ENCODE measurements at regions not wholly inside any gene's neighbourhood (a gene's known extent, or its start where the extent isn't known, plus 50 kb on each side); places are given as distances from the start of the nearest gene placed in this dataset.

DNA sequence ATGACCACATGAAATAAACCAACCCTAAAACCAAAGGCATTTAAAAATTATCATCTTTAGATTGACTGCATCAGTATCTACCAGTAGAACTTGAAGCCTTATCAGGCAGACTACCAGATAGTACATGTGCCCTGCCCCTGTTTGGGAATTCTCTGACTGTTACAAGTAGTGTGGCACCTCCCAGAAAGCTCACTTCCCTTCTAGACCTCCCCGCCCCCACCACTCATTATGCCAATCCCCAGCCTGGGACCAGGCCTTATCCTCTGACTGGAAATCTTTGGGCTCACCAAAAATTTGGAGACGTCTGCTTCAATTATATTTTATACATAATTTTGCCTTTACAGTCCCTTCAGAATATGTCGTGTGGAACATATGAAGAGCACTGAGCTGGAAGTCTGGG lies 155.6 kb downstream of the TFAP2B start:
- H3K27ac Mint-ChIP-seq, result no peak overlapping the region
- H3K4me1 Mint-ChIP-seq (ENCODE audit: low read depth), result no peaks in the 10 kb centered on the region
- H3K36me3 Mint-ChIP-seq, result no peaks in the 10 kb centered on the region
- no peak overlapping the region for H3K4me3 Mint-ChIP-seq
- H3K9me3 Mint-ChIP-seq (ENCODE audit: low read depth), result no peaks in the 10 kb centered on the region
- H3K27me3 Mint-ChIP-seq, result no peaks in the 10 kb centered on the region

DNA sequence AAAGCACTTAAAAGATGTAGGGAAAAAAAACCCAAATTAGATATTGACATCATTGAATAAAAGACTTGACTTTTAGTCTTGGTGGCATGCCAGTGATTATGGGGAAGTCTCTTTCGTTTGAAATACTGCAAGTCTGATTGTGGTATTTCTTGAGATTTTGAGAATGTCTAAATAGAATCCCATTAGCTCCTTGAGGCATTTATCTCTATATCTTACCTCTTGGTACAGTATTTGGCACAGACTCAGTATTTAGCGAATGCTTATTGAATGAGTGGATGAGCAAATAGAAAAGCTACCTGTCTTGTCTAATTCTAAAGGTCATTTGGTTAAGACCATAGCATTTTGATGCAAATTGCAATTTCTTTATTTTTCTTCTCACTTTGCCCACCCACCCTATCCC lies 156.5 kb downstream of the TFAP2B start:
- no peaks in the 10 kb centered on the region for H3K9me3 Mint-ChIP-seq (ENCODE audit: low read depth)
- no peaks in the 10 kb centered on the region for H3K27me3 Mint-ChIP-seq
- H3K4me3 Mint-ChIP-seq, result no peak overlapping the region
- H3K4me1 Mint-ChIP-seq (ENCODE audit: low read depth), result no peaks in the 10 kb centered on the region
- no peak overlapping the region for H3K27ac Mint-ChIP-seq
- no peaks in the 10 kb centered on the region for H3K36me3 Mint-ChIP-seq

DNA sequence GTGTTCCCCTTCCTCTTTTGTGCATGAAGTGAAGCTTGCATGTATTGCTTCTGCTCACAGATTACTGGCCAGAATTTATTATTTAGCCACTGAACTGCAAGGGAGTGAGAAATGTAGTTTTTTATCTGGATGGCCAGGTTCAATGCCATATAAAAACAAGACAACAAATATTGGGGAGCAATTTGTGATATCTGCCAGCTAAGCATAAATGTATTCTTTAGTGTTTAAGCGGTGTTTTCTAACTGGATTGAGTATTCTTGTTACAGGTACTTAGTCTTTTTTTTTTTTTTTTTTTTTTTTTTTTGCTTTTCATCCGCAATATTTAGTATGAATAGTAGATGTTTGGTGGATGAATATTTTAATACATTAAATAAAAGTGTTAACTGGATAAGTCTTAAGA lies 158.2 kb downstream of the TFAP2B start:
- no peaks in the 10 kb centered on the region for H3K9me3 Mint-ChIP-seq (ENCODE audit: low read depth)
- H3K4me3 Mint-ChIP-seq, result no peak overlapping the region
- H3K4me1 Mint-ChIP-seq (ENCODE audit: low read depth), result no peaks in the 10 kb centered on the region
- no peak overlapping the region for H3K27ac Mint-ChIP-seq
- H3K27me3 Mint-ChIP-seq, result no peaks in the 10 kb centered on the region
- H3K36me3 Mint-ChIP-seq, result no peaks in the 10 kb centered on the region

DNA sequence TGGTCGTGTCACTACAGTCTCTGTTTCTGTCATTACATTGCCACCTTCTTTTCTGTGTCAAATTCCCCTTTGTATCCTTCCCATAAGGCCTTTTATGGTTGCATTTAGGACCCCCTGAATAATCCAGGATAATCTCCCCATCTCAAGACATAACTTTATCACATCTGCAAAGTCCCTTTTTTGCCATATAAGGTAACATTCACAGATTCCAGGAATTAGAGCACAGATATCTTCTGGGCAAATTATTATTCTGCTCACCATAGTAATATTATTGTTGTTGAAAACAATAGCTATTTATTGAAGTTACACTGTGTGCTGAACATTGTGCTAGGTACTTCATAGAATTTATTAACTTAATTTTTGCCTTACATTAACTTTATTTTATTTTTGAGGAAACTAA lies 159.1 kb downstream of the TFAP2B start:
- Mint-ChIP-seq H3K9me3 (ENCODE audit: low read depth) (no peaks in the 10 kb centered on the region), H3K36me3 (no peaks in the 10 kb centered on the region), H3K4me3 (no peak overlapping the region), H3K27me3 (no peaks in the 10 kb centered on the region), H3K4me1 (ENCODE audit: low read depth) (no peaks in the 10 kb centered on the region), H3K27ac (no peak overlapping the region)

DNA sequence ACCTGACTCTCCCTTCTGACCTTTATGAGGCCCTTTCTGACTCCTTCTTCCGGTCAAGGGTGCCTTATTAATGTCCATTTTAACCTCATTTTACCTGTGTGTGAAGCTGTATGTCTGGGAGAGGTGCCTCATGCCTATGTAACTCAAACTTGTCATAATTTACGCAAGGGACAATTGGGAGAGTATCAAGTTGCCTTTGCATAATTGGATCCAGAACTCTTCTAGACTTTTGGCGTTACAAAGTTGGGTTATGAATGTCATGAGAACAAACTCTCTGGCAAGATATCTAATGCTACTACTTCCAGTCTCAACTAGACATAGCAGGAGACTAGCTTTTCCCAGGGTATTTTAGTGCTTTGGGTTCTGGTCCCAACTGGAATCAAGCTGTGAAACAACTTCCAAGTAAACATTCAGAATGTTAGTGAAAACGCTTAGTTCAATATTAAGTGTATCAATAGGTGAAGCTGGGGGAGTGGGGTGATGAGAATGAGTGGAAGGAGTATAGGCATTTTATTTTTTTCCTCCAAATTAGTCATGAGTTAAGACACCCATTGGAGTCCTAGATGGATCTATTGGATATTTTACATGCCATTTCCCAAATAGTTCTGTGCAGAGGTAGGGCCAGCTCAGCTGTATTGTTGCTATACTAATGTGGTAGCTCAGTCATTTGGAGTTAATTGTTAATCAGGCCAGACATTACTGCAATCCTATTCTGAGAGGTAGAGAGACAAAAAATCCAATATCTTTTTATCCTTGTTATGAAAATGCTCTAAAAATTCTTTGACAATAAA lies 159.9 kb downstream of the TFAP2B start:
- Mint-ChIP-seq H3K27ac (no peak overlapping the region), H3K27me3 (no peaks in the 10 kb centered on the region), H3K36me3 (no peaks in the 10 kb centered on the region), H3K9me3 (ENCODE audit: low read depth) (peaks cover 3% of the 10 kb centered on the region), H3K4me3 (no peak overlapping the region), H3K4me1 (ENCODE audit: low read depth) (no peaks in the 10 kb centered on the region)

DNA sequence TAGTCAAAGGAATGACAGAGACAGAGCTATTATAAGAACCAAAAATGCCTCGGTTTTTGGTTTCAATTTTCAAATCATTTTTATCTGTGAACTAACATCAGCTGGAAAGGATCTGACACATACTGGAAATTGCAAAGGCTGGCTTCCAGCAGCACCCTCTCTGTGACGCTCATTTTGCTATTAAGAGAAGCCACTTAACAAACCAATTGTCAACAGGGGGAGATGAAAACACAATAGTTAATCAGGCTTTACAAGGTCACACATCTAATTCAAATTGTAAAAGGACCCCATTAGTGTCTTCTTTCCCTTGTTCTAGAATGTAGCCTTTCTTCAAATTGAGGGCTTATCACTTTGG lies 160.5 kb downstream of the TFAP2B start:
- Mint-ChIP-seq H3K4me3 (no peak overlapping the region), H3K27ac (no peak overlapping the region), H3K27me3 (no peaks in the 10 kb centered on the region), H3K9me3 (ENCODE audit: low read depth) (peaks cover 7% of the 10 kb centered on the region), H3K36me3 (no peaks in the 10 kb centered on the region), H3K4me1 (ENCODE audit: low read depth) (no peaks in the 10 kb centered on the region)

DNA sequence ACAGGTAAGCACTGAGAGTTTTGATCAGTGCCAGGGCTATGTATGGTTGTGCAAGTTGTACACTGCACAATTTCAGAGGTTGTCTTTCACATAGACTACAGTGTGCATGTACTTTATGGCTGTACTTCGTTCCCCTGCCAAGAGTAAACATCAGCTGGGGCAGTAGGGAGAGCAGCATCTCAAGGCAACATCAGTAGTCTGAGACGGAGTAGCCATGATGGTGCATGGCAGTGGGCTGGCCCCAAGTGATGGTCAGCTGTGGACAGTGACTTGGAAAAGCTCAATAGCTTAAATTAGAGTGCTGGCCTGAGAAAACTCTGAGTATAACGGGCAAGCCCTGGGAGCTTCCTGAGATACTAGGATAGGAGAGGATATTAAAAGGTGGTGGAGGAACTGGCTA lies 165.5 kb downstream of the TFAP2B start:
- no peaks in the 10 kb centered on the region for H3K36me3 Mint-ChIP-seq
- H3K27me3 Mint-ChIP-seq, result no peaks in the 10 kb centered on the region
- H3K4me1 Mint-ChIP-seq (ENCODE audit: low read depth), result no peaks in the 10 kb centered on the region
- no peak overlapping the region for H3K4me3 Mint-ChIP-seq
- no peak overlapping the region for H3K27ac Mint-ChIP-seq
- peaks cover 7% of the 10 kb centered on the region for H3K9me3 Mint-ChIP-seq (ENCODE audit: low read depth)

DNA sequence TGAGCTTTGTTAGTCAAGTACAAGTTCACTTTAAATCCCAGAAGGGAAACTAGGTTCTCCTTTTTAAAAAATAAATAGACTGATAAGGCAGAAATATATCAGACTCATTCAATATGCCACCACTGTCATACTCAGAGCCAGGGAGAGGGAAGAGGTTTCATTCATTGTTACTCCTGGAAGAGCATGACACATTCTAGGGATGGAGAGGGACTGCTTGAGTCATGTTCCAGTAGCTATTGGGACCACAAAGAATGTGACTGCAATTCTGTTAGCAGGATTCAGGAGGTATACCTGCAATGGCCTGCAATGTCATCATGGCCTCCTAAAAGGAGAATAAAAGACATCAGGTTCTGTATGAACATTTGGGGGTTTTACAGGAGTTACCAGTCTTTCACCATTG lies 167.6 kb downstream of the TFAP2B start:
- no peaks in the 10 kb centered on the region for H3K4me1 Mint-ChIP-seq (ENCODE audit: low read depth)
- H3K27ac Mint-ChIP-seq, result no peak overlapping the region
- peaks cover 7% of the 10 kb centered on the region for H3K9me3 Mint-ChIP-seq (ENCODE audit: low read depth)
- no peaks in the 10 kb centered on the region for H3K27me3 Mint-ChIP-seq
- H3K36me3 Mint-ChIP-seq, result no peaks in the 10 kb centered on the region
- H3K4me3 Mint-ChIP-seq, result no peak overlapping the region

DNA sequence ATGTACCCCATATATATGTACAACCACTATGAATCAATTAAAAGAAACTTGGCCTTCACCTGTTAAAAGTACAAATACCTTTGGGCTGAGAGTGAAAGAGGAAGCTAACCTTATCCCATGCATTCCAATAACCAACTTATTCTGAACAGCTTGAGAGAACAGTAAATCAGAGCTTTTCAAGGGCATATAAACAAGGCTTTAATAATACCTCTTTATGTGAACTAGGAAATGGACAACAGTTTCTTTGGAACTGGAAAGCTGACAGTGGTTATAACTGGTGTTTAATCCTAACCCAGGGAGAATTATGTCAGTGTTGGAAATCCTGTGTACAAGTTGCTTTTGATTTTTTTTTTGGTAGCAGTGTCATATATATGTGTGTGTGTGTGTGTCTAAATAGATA lies 170.5 kb downstream of the TFAP2B start:
- Mint-ChIP-seq H3K36me3 (no peaks in the 10 kb centered on the region), H3K4me1 (ENCODE audit: low read depth) (no peaks in the 10 kb centered on the region), H3K9me3 (ENCODE audit: low read depth) (no peaks in the 10 kb centered on the region)

DNA sequence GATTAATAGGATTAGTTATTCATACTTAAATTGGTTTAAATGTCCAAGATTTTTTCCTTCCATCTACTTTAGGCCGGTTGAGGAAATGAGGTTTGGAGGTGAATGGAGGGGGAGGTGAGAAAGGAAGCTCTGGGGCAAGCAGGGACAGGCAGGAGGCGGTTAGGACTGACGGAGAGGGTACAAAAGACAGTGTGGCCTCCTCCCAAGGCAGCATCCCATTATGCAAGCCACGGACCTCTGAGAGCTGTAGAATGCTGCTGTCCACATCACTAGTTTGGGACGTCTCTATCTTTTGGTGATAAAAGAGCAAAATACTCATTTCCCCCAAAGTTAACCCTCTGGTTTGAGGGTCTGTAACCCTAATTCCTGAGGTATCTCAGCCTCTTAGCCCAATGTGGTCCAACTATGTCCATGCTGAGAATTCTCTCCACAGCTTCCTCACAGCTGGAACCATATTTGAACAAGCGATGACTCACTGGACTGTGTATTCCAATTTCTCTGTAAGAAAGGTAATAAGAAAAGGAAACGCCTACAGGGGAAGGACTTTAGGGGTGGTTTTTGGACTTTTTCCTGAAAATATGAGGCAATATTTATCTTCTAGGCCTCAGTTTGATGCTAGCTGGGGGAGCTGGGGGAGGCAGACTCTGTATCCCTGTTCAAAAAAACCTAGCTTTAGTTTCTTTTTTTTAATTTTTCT lies 172.2 kb downstream of the TFAP2B start:
- Mint-ChIP-seq H3K4me1 (ENCODE audit: low read depth) (no peaks in the 10 kb centered on the region), H3K36me3 (no peaks in the 10 kb centered on the region), H3K9me3 (ENCODE audit: low read depth) (no peaks in the 10 kb centered on the region), H3K27me3 (no peaks in the 10 kb centered on the region), H3K27ac (no peak overlapping the region), H3K4me3 (no peak overlapping the region)

More for the DNA sequence above, 170.5 kb downstream of the TFAP2B start:
- Mint-ChIP-seq H3K27ac (no peak overlapping the region), H3K27me3 (no peaks in the 10 kb centered on the region), H3K4me3 (no peak overlapping the region)

DNA sequence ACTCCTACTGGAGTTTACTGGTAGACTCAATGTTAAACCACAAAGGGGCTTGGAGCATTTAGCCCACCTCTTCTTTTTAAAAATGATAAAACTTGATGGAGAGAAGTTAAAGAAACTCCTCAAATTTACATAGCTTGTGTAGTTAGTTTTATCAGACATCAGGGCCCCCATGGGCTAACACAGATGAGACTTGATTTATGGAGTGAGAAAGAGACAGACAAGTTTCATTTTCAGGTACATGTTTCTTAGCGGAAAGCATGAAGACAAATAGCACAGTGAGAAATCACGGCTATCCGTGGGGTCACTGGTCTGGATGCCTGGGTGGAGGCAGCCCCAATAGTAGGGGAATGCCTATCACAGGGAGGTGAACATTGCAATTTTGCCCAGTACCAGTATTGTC lies 173.6 kb downstream of the TFAP2B start:
- H3K27me3 Mint-ChIP-seq, result no peaks in the 10 kb centered on the region
- no peak overlapping the region for H3K27ac Mint-ChIP-seq
- H3K9me3 Mint-ChIP-seq (ENCODE audit: low read depth), result no peaks in the 10 kb centered on the region
- H3K4me1 Mint-ChIP-seq (ENCODE audit: low read depth), result no peaks in the 10 kb centered on the region
- H3K36me3 Mint-ChIP-seq, result no peaks in the 10 kb centered on the region
- H3K4me3 Mint-ChIP-seq, result no peak overlapping the region

DNA sequence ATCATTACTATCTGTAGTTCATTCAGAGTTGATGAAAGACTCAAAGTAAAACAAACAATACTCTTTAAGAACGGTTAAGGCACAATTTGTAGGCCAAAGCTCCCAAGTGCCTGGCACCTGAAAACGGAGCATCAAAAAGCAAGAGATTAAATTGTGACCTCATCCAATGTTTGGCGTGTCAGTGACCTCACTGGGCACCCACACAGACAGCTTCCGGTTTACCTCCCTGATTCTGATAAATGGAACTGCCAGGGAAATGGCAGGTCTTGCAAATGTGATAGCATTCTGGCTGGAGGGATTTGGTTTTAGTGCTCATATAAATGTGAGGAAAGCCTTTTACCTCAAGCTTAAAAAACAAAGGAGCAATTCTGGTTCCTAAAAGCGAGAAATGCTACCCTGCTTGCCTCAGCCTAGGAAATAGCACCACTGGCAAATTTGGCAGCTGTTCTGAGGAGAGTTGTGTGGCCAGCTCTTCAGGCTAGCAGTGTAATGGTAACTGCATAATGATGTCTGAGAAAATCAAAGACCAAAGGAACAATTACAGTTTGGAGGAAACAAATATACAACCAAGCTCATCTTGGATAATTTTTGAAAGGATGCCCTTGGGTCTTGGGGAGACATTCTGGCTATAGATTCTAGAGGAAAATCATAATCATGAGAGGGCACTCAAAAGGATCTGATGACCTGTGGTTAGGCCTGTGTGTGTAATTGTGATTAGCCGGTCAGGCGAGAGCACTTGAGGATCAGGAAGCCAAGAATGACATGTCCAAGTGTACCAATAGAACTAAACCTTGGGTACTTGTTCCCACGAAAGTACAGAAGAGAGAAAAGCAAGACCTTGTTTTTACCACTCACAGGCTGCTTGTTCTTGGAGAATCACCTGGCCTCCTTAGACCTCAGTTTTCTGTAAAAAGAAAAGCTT lies 174.3 kb downstream of the TFAP2B start:
- H3K9me3 Mint-ChIP-seq (ENCODE audit: low read depth), result no peaks in the 10 kb centered on the region
- no peaks in the 10 kb centered on the region for H3K4me1 Mint-ChIP-seq (ENCODE audit: low read depth)
- no peaks in the 10 kb centered on the region for H3K27me3 Mint-ChIP-seq
- no peak overlapping the region for H3K27ac Mint-ChIP-seq
- no peak overlapping the region for H3K4me3 Mint-ChIP-seq
- H3K36me3 Mint-ChIP-seq, result no peaks in the 10 kb centered on the region

DNA sequence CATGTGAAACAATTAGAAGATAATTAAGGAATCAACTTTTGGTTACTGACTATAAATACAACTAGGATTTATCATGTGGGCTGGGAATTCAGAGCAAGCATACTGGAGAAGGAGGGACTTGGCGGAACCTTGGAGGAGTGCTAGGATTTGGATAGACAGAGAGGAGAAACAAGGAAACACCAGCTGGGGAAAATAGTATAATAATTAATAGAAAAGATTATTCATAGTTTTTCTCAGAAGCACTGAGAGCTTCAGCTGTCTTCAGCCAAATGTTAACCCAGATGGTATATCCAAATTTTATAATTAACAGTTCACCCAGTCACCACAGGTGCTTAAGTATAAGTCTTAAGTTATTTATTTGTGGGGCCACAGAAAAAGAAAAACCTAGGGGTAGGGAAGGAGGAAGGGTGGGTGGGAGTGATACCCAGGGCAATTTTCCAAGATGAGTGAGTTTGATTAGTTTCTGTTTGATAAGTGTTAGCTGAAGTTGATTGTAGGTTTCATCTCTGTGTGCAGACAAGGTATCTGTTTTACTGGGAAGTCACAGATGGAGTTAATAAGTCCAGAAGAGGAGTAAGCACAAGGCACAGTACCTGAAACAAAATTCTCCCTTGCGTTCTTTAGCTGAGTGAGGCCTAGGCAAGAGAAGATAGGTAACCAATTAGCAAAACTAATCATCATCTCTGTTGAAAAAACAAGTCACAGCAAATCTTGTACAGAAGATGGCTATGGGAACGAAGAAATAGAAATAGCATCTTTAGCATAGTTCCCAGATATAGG lies 175.5 kb downstream of the TFAP2B start:
- Mint-ChIP-seq H3K27ac (no peak overlapping the region), H3K36me3 (no peaks in the 10 kb centered on the region), H3K4me3 (no peak overlapping the region), H3K4me1 (ENCODE audit: low read depth) (no peaks in the 10 kb centered on the region), H3K9me3 (ENCODE audit: low read depth) (no peaks in the 10 kb centered on the region), H3K27me3 (no peaks in the 10 kb centered on the region)

DNA sequence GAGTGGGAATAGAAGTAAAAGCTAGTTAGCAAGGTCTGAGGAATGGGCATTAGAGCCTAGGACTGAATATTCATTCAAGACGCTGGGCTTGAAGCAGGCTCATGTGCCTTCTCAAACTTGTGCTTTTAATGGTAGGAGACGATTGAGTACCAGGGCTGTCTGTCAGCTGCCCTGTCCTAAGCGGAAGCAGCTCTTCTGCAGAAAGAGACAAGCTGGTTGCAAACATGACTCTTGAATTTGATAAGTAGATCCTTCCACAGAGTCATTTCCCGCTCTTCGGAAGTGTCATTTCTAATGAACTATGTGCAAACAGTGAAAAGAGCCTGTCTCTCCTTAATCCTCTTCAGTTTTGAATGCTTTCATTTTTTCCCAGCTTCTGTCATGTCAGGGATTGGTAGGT lies 176.4 kb downstream of the TFAP2B start:
- no peaks in the 10 kb centered on the region for H3K27me3 Mint-ChIP-seq
- H3K4me3 Mint-ChIP-seq, result no peak overlapping the region
- H3K36me3 Mint-ChIP-seq, result no peaks in the 10 kb centered on the region

More for the DNA sequence above, 176.4 kb downstream of the TFAP2B start:
- no peak overlapping the region for H3K27ac Mint-ChIP-seq
- no peaks in the 10 kb centered on the region for H3K9me3 Mint-ChIP-seq (ENCODE audit: low read depth)
- no peaks in the 10 kb centered on the region for H3K4me1 Mint-ChIP-seq (ENCODE audit: low read depth)

Data from activated naive CD8-positive, alpha-beta T cell (primary cell).